ENCODE measurements at regions not wholly inside any gene's neighbourhood (a gene's known extent, or its start where the extent isn't known, plus 50 kb on each side); places are given as distances from the start of the nearest gene placed in this dataset.

DNA sequence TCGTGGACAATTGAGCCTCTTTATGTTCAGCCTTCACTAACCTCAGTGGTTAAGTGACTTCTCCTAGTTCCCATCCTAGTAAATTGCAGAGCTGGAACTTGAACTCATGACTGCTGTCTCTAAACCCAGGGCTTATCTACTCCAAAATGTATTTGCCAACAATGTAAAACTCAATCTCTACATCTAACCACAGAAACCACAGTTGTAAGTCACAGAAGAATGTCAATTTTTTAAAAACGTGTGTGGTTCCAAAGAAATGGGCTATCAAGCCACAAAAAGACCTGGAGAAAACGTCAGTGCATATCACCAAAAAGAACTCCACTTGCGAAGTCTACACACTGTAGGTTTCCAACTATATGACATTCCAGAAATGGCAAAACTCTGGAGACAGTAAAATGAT is 172.6 kb upstream of the HMCN1 start:
- no peak for TF ChIP-seq EZH2 (IDR thresholded peaks at IDR 0.05; ENCODE audit: borderline replicate concordance)
- TF ChIP-seq, protein P1, sequence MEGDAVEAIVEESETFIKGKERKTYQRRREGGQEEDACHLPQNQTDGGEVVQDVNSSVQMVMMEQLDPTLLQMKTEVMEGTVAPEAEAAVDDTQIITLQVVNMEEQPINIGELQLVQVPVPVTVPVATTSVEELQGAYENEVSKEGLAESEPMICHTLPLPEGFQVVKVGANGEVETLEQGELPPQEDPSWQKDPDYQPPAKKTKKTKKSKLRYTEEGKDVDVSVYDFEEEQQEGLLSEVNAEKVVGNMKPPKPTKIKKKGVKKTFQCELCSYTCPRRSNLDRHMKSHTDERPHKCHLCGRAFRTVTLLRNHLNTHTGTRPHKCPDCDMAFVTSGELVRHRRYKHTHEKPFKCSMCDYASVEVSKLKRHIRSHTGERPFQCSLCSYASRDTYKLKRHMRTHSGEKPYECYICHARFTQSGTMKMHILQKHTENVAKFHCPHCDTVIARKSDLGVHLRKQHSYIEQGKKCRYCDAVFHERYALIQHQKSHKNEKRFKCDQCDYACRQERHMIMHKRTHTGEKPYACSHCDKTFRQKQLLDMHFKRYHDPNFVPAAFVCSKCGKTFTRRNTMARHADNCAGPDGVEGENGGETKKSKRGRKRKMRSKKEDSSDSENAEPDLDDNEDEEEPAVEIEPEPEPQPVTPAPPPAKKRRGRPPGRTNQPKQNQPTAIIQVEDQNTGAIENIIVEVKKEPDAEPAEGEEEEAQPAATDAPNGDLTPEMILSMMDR (IDR thresholded peaks at IDR 0.05; ENCODE audit: poor library complexity), result no peak

Data from hepatocyte (in vitro differentiated cells).